ENCODE measurements at regions not wholly inside any gene's neighbourhood (a gene's known extent, or its start where the extent isn't known, plus 50 kb on each side); places are given as distances from the start of the nearest gene placed in this dataset.

- TF ChIP-seq CTCF (IDR thresholded peaks at IDR 0.05) (no peak), EZH2 (IDR thresholded peaks at IDR 0.05) (no peak)
These were observed 254.2 kb upstream of the TRPC7 start for GRCh38 chr5:136619556-136619955.

Data from neural progenitor cell (in vitro differentiated cells).